Stimulated activated CD4-positive, alpha-beta T cell treated with anti-CD3 and anti-CD28 coated beads, Interleukin-12 subunit alpha, Interleukin-12 subunit beta, amount 100 ng/mL, for 4 hours (primary cell): ENCODE measurements at regions not wholly inside any gene's neighbourhood (a gene's known extent, or its start where the extent isn't known, plus 50 kb on each side); places are given as distances from the start of the nearest gene placed in this dataset.

Experiments
- DNase-seq: peaks from one replicate; pipeline ENCODE4 v3.0.0-alpha.2; 2020

DNA sequence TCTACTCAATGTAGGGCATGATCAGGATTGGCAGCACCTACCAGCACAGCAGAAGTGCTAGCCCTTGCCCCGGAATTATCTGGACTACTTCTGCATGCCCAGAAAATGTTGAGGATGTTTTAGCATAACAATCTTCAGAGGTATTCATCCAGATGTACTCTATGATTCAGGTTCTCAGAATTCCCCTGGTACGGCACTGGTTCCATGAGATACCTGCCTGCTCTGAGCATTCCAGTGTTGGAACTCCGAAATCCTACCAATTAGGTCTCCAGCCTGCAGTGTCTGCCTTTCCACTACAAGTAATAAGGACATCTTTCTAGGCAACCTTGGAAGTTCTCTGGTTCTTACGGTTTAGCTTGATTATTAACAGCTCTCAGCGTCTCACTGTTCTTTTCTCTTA lies 554.5 kb downstream of the HACE1 start:
- no peak for DNase-seq

GRCh38 chr6:104301951-104302350 lies 557.8 kb downstream of the HACE1 start:
- no peak for DNase-seq

DNA sequence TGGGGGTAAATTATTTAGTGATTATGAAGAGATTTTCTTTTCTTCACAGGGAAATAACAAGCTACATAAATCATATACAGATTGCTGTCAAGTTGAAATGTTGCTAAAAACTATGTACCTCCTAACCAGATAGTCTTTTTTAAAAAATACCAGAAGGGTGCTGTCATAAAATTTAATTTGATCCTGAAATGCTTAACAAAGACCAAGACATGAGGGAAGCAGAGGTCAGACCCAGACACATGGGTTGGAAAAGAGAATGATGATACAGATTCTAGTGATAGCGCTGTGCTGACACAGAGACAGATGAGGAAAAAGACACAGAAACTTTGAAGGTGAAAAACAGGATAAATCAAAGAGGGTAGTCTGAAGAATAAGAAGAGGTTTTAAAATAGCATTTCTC lies 573.1 kb downstream of the HACE1 start:
- no peak for DNase-seq

DNA sequence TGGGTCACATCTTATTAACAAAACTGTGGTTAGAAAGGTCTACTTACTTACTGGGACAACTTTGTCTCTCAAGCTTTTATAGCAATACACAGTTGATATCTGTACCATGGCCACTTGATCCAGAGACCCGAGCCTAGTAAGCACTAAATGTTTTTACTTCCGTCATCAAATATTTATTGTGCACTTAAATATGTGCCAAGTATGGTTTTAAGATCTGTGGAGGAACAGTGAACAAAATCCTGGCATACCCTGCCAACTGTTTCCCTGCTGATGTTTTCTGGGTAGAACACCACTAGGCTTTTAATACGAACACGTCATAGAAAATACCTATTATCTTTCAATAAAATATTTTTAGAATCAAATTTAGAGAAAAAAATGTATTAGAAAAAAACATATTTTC lies 574.8 kb downstream of the HACE1 start:
- no peak for DNase-seq

GRCh38 chr6:104282581-104282980 lies 577.1 kb downstream of the HACE1 start:
- DNase-seq = no peak

GRCh38 chr6:104281370-104281769 lies 578.3 kb downstream of the HACE1 start:
- no peak for DNase-seq

DNA sequence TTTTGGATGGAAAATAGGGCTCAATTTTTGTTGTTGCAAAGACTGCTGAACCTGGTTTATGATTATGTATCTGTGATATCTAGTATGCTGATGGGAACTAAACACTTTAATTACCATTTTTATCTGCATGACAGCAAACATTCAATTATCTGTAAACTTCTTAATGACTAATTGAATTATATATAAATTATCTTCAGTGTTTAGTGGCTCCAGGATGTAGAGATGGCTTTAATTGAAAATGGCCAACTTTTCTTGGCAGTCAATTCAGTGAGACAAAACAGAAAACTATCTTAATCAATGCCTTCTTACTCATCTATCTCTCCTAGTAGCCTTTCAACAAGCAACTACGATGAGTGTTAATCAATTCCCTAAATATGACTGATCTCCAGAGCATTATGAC lies 591.3 kb downstream of the HACE1 start:
- DNase-seq = no peak

DNA sequence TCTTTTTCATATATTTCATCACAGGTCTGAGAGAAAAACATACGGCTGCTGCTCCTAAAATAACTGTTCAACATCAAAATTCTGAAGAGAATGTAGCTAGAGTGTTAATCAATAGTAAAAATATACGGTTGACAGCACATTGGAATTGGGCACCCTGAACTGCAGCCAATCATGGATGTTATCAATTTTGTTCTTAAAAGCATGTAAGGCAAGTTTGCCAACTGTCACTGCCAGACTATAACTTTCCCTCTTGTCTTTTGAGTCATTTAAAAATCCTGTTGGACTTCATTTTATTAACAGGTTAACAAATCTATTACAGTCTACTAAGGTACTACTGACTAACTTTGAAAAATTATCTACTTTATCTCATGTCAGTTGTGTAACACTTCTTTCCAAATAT lies 592.8 kb downstream of the HACE1 start:
- DNase-seq = no peak

GRCh38 chr6:104256646-104257045 lies 603.1 kb downstream of the HACE1 start:
- DNase-seq = no peak

DNA sequence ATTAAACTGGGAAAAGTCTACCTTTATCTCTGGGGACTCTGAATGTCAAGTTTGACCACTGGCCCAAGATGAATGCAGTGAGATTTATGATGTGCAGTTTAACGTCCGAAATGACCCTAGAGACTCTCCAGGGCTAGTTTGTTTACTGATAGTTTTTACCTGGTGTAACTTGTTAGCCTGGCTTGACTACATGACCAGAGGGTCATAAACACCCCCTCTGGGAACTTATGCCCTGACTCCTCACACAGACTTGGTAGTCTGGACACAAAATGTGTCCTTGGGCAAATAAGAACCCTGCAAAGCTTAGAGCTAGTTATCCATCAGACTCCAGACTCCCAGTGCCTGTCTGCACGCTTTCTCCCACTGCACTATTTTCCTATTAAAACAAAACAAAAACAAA lies 606.5 kb downstream of the HACE1 start:
- no peak for DNase-seq

GRCh38 chr6:104252276-104252675 lies 607.4 kb downstream of the HACE1 start:
- DNase-seq = no peak

- DNase-seq = no peak
These were observed 608.1 kb downstream of the HACE1 start for GRCh38 chr6:104251651-104252050.

GRCh38 chr6:104240865-104241264 lies 618.9 kb downstream of the HACE1 start:
- DNase-seq = no peak

- no peak for DNase-seq
These were observed 619.7 kb downstream of the HACE1 start for GRCh38 chr6:104239971-104240370.

DNA sequence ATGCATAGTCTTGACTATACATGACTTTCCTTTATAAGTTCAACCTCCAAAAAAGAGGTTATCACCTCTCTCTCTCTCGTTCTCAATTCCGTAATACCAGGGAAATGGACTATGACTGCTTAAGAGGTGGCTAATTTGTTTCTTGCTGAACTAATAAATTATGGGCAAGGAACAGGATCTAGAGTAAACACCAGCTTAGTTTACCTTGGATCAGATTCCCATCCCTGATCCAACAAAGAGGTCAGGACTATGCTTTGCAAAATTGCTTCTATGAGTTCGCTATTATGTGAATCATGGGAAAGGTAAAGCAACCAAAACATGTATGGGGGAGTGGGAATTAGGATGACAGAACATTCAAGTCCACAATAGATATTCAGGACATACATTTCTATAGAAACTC lies 630.7 kb downstream of the HACE1 start:
- no peak for DNase-seq

DNA sequence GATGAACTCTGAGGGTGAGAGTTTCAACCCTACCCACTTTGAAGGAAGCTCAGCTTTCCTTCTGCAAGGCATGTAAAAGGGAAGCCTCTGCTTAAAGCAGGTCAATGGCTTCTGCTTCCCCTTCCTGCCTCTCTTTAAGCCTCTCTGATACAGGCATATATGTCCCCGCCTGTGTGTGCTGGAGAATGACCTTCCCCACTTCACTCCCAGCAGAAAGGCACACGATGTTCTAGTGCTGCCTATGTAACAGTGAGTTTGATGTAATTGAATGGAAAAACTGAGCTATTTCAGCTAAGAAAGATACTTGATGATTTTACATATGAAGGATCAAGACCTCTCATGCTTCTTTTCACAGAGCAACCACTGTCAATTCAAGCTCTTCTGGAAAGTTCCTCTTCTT lies 632.2 kb downstream of the HACE1 start:
- no peak for DNase-seq

GRCh38 chr6:104226790-104227446 lies 632.8 kb downstream of the HACE1 start:
- no peak for DNase-seq

GRCh38 chr6:104218116-104218515 lies 641.6 kb downstream of the HACE1 start:
- no peak for DNase-seq

DNA sequence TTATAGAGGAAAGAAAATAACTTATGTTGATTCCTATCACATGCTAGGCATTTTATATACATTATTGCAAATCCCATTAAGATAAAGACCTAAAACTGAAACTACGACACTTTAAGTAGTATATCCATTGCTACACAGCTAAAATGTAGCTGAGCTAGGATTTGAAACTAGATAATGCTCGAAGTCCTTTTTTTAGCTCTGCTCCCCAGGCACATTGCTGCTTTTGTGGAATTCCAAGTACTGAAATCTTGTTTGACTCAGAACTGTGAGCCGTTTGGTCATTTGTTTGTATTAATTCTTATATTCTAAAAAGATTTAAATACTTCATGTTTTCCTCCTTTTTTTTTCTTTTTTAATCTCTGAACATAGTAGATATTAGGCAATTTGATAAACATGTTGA lies 644.8 kb downstream of the HACE1 start:
- no peak for DNase-seq

DNA sequence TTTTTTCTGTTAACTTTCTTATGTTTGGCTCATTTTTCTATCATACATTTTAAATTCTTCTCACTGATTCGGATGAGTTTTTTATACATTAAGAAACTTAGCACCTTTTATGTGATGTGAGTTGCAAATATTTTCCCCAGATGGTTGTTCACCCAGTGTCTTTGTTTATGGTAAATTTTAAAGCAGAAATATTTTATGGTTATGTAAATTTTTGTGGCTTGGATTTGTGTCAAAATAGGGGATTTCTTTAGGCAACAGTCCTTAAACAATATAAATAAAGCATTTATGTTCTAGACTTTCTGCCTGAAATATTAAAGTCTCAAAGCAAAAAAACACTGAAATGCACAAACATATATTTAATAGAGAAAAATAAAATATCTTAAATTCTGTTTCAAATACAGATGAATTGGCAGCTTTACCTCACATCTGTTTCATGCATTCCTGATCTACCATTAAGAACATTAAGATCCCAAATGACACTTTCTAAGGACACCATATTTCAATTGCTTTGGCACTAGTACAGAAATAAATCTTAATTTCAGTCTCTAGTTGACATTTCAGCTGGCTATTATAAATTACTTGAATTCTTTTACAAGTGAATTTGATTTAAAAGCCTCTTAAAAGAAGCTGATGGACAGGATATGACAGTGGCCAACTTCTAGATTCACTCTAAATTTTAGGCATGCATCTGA lies 646.6 kb downstream of the HACE1 start:
- no peak for DNase-seq

- DNase-seq = no peak
These were observed 652.1 kb downstream of the HACE1 start for GRCh38 chr6:104207635-104208034.

DNA sequence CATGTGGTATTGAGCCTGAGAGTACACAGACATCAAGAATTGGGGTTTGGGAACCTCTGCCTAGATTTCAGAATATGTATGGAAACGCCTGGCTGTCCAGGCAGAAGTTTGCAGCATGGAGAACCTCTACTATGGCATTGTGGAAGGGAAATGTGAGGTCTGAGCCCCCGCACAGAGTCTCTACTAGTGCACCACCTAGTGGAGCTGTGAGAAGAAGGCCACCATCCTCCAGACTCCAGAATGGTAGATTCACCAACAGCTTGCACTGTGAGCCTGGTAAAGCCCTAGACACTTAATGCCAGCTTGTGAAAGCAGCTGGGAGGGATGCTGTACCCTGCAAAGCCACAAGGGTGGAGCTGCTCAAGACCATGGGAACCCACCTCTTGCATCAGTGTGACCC lies 658.2 kb downstream of the HACE1 start:
- DNase-seq = no peak

- DNase-seq = no peak
These were observed 672.1 kb downstream of the HACE1 start for GRCh38 chr6:104187616-104188015.

DNA sequence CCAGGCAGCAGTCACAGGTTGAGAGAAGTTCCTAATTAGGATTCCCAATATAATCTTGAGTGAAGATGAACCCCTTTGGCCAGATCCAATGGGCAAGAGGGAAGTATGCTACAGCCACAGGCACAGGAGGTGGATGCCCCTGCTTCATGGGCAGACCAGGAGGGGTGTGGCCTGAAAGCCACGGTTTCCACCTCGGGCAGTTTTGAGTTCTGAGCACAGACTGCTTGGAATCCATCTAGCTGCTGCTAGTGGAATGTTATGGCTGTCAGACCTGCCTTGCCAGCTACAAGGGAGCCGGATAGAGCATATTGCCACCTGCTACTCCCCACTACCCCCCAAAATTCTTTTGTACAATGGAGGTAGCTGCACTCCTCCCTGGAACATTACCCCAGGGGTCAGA lies 672.9 kb downstream of the HACE1 start:
- DNase-seq = no peak

DNA sequence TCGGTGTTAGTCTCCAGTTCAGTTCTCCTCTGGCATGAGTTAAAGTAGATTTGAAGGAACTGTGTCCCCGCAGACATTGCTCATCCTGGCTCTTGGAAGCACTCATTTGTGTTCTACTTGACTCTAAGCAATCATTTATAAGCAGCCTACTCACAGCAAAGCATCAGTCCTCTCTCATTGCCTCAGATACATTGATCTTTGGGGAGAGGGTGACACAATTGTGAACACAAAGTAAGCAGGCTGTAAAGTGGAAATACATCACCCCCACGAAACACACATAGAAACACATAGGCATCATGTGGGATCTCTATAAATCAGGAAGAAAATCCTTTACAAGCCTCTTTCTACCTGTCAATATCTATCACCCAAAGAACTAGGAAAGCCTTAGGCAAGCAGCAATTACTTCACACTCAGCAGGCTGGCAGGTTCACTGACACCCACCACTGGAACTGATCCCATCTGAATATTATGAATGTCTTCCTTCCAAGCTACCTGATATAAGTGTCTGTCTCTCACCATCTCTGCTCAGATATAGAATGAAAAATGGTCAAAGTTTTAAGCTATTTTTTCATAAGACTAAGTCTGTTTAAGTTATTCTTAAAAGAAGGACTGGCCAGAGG lies 675.8 kb downstream of the HACE1 start:
- no peak for DNase-seq
